Mesenchymal stem cell (in vitro differentiated cells and primary cell): ENCODE measurements at regions not wholly inside any gene's neighbourhood (a gene's known extent, or its start where the extent isn't known, plus 50 kb on each side); places are given as distances from the start of the nearest gene placed in this dataset.

Experiments used
- DNase-seq: peaks from one replicate; pipeline ENCODE4 v3.0.0-alpha.2; 2013
- H2AFZ ChIP-seq: one replicate; pipeline ENCODE4 v1.6.1; 2013; ENCODE audit warnings: low read depth, mild to moderate bottlenecking, control low read depth, inconsistent platforms, low read length, moderate library complexity
- H2AK5ac ChIP-seq: 2 replicates; pipeline ENCODE4 v1.6.1; 2013; ENCODE audit warnings: low read length, moderate library complexity, mild to moderate bottlenecking, inconsistent platforms; ENCODE audit not compliant: severe bottlenecking
- H2BK120ac ChIP-seq: one replicate; pipeline ENCODE4 v1.6.1; 2013; ENCODE audit warnings: low read depth, mild to moderate bottlenecking, inconsistent platforms, low read length, moderate library complexity
- H2BK12ac ChIP-seq, 2 experiments: one replicate each; pipeline ENCODE4 v1.6.1; 2013; ENCODE audit warnings: inconsistent platforms in 2 of 2, low read length in 2 of 2, mild to moderate bottlenecking in 2 of 2, moderate library complexity in 2 of 2, control low read depth in 1 of 2
- H2BK15ac ChIP-seq: one replicate; pipeline ENCODE4 v1.6.1; 2013; ENCODE audit warnings: mild to moderate bottlenecking, low read depth, inconsistent platforms; ENCODE audit not compliant: poor library complexity, severe bottlenecking
- H2BK5ac ChIP-seq: 2 replicates; pipeline ENCODE4 v1.6.1; 2013; ENCODE audit warnings: low read depth, mild to moderate bottlenecking, low read length, control low read depth, inconsistent platforms; ENCODE audit not compliant: poor library complexity, severe bottlenecking
- H3K14ac ChIP-seq, 2 experiments: one replicate each; pipeline ENCODE4 v1.6.1; 2013; ENCODE audit warnings: inconsistent platforms in 2 of 2, low read length in 2 of 2, control low read depth in 1 of 2, mild to moderate bottlenecking in 1 of 2, moderate library complexity in 1 of 2
- H3K18ac ChIP-seq, 2 experiments: one replicate each; pipeline ENCODE4 v1.6.1; 2013; ENCODE audit warnings: inconsistent platforms in 2 of 2, low read length in 2 of 2, control low read depth in 1 of 2, low read depth in 1 of 2, mild to moderate bottlenecking in 1 of 2
- H3K23ac ChIP-seq, 2 experiments: one replicate each; pipeline ENCODE4 v1.6.1; 2013; ENCODE audit warnings: inconsistent platforms in 2 of 2, low read length in 2 of 2, mild to moderate bottlenecking in 2 of 2, moderate library complexity in 2 of 2, control low read depth in 1 of 2
- H3K27ac ChIP-seq: 2 replicates; pipeline ENCODE4 v1.5.1; 2013; ENCODE audit warnings: mild to moderate bottlenecking, moderate library complexity, low read length, control low read depth, inconsistent platforms; ENCODE audit not compliant: poor library complexity, severe bottlenecking
- H3K27me3 ChIP-seq, 2 experiments: 2 replicates each; pipeline versions ENCODE4 v1.6.1 to v1.7.0; 2013; ENCODE audit warnings: low read length in 2 of 2, mild to moderate bottlenecking in 2 of 2, moderate library complexity in 2 of 2, control low read depth in 1 of 2, inconsistent platforms in 1 of 2; ENCODE audit not compliant: control insufficient read depth in 1 of 2, insufficient read depth in 1 of 2
- H3K36me3 ChIP-seq, 2 experiments: 2 replicates each; pipeline versions ENCODE4 v1.6.1 to v1.7.0; 2013; ENCODE audit warnings: low read length in 2 of 2, control low read depth in 1 of 2, inconsistent platforms in 1 of 2, low read depth in 1 of 2, mild to moderate bottlenecking in 1 of 2; ENCODE audit not compliant: insufficient read depth in 2 of 2, control insufficient read depth in 1 of 2
- H3K4ac ChIP-seq, 2 experiments: one replicate each; pipeline ENCODE4 v1.6.1; 2013; ENCODE audit warnings: inconsistent platforms in 2 of 2, low read length in 2 of 2, mild to moderate bottlenecking in 2 of 2, moderate library complexity in 2 of 2, control low read depth in 1 of 2, low read depth in 1 of 2
- H3K4me1 ChIP-seq: 2 replicates; pipeline ENCODE4 v1.6.1; 2013; ENCODE audit warnings: low read depth, low read length, control low read depth; ENCODE audit not compliant: control insufficient read depth, insufficient read depth
- H3K4me2 ChIP-seq: 2 replicates; pipeline ENCODE4 v1.6.1; 2013; ENCODE audit warnings: low read length, mild to moderate bottlenecking, inconsistent platforms; ENCODE audit not compliant: poor library complexity, severe bottlenecking
- H3K4me3 ChIP-seq, 2 experiments: 2 replicates each; pipeline versions ENCODE4 v1.5.1 to v1.7.0; 2013; ENCODE audit warnings: low read length in 2 of 2, mild to moderate bottlenecking in 2 of 2, control low read depth in 1 of 2, low read depth in 1 of 2; ENCODE audit not compliant: insufficient read depth in 1 of 2
- H3K79me1 ChIP-seq: replicated peaks from 2 replicates; pipeline ENCODE4 v1.6.1; 2013; ENCODE audit warnings: mild to moderate bottlenecking, control low read depth, low read length, inconsistent platforms; ENCODE audit not compliant: poor library complexity, severe bottlenecking
- H3K9ac ChIP-seq: 2 replicates; pipeline ENCODE4 v1.7.0; 2013; ENCODE audit warnings: mild to moderate bottlenecking, low read length, moderate library complexity
- H3K9me3 ChIP-seq: 2 replicates; pipeline ENCODE4 v1.7.0; 2013; ENCODE audit warnings: mild to moderate bottlenecking, low read length; ENCODE audit not compliant: control insufficient read depth
- H4K8ac ChIP-seq: one replicate; pipeline ENCODE4 v1.6.1; 2013; ENCODE audit warnings: inconsistent platforms, mild to moderate bottlenecking, low read length, moderate library complexity
- H4K91ac ChIP-seq: one replicate; pipeline ENCODE4 v1.6.1; 2013; ENCODE audit warnings: mild to moderate bottlenecking, low read length, inconsistent platforms
- WGBS: methylation state at CpG from one replicate; pipeline ENCODE4 v1.1.7; 2013; ENCODE audit warnings: mixed read lengths; 5-methylcytosine and 5-hydroxymethylcytosine counted together

- Histone ChIP-seq H3K4me1 (no peaks in the 10 kb centered on the region), H4K8ac (no peak overlapping the region), H3K36me3 (no peaks in the 10 kb centered on the region), H2AK5ac (no peak overlapping the region), H3K23ac (no peak overlapping the region), H2BK120ac (no peak overlapping the region), H4K91ac (no peak overlapping the region), H3K9ac (no peak overlapping the region), H2BK12ac (no peak overlapping the region), H2BK15ac (no peak overlapping the region), H3K4me3 (no peak overlapping the region), H3K4ac (no peak overlapping the region), H3K9me3 (peaks cover 5% of the 10 kb centered on the region), H3K4me2 (no peak overlapping the region), H3K18ac (no peak overlapping the region), H3K27me3 (no peaks in the 10 kb centered on the region), H3K27ac (no peak overlapping the region), H3K79me1 (no peaks in the 10 kb centered on the region), H2BK5ac (no peak overlapping the region), H2AFZ (no peak overlapping the region), H3K14ac (no peak overlapping the region)
- 79% methylated on average over 11 of the region's 11 CpGs for WGBS
- no peak for DNase-seq
Measured at GRCh38 chr6:9801249-9801754, 613.6 kb downstream of the TFAP2A start.

- Histone ChIP-seq H2AFZ (no peak overlapping the region), H2BK5ac (no peak overlapping the region), H4K8ac (no peak overlapping the region), H3K14ac (no peak overlapping the region), H3K79me1 (no peaks in the 10 kb centered on the region), H2BK120ac (no peak overlapping the region), H3K36me3 (no peaks in the 10 kb centered on the region), H3K18ac (no peak overlapping the region), H3K27ac (no peak overlapping the region), H3K9me3 (peaks cover 4% of the 10 kb centered on the region), H3K4ac (no peak overlapping the region), H2BK12ac (no peak overlapping the region), H3K4me2 (no peak overlapping the region), H3K27me3 (no peaks in the 10 kb centered on the region), H3K4me3 (no peak overlapping the region), H4K91ac (no peak overlapping the region), H2BK15ac (no peak overlapping the region), H3K4me1 (no peaks in the 10 kb centered on the region), H2AK5ac (no peak overlapping the region), H3K9ac (no peak overlapping the region), H3K23ac (no peak overlapping the region)
- no peak for DNase-seq
Measured at GRCh38 chr6:9799582-9799981, 615.3 kb downstream of the TFAP2A start.

- H3K4me2 ChIP-seq, result no peak overlapping the region
- H3K36me3 ChIP-seq, result no peaks in the 10 kb centered on the region
- H3K9ac ChIP-seq, result no peak overlapping the region
- H3K14ac ChIP-seq, result no peak overlapping the region
- H4K91ac ChIP-seq, result no peak overlapping the region
- no peak overlapping the region for H2BK15ac ChIP-seq
- H2AK5ac ChIP-seq, result no peak overlapping the region
- H3K18ac ChIP-seq, result no peak overlapping the region
- H2BK12ac ChIP-seq, result no peak overlapping the region
- no peaks in the 10 kb centered on the region for H3K79me1 ChIP-seq
- no peak for DNase-seq
- WGBS, result 62% methylated on average over 2 of the region's 2 CpGs
- no peak overlapping the region for H2BK120ac ChIP-seq
- H3K27me3 ChIP-seq, result no peaks in the 10 kb centered on the region
- H4K8ac ChIP-seq, result no peak overlapping the region
- H2AFZ ChIP-seq, result no peak overlapping the region
- H3K23ac ChIP-seq, result no peak overlapping the region
- H3K4me1 ChIP-seq, result no peaks in the 10 kb centered on the region
- no peak overlapping the region for H3K4ac ChIP-seq
- H3K4me3 ChIP-seq, result no peak overlapping the region
- H3K27ac ChIP-seq, result no peak overlapping the region
- H2BK5ac ChIP-seq, result no peak overlapping the region
- no peaks in the 10 kb centered on the region for H3K9me3 ChIP-seq
Measured at GRCh38 chr6:9796827-9797226, 618.0 kb downstream of the TFAP2A start.

- Histone ChIP-seq H3K18ac (no peak overlapping the region), H3K4me1 (no peaks in the 10 kb centered on the region), H3K36me3 (no peaks in the 10 kb centered on the region), H3K4me2 (no peak overlapping the region), H3K27me3 (no peaks in the 10 kb centered on the region), H2BK5ac (no peak overlapping the region), H3K4me3 (no peak overlapping the region), H4K91ac (no peak overlapping the region), H3K4ac (no peak overlapping the region), H4K8ac (no peak overlapping the region), H2BK120ac (no peak overlapping the region), H2BK12ac (no peak overlapping the region), H3K79me1 (no peaks in the 10 kb centered on the region), H2BK15ac (no peak overlapping the region), H3K9me3 (no peaks in the 10 kb centered on the region), H2AFZ (peak overlapping the region; percentile 51), H3K27ac (no peak overlapping the region), H3K9ac (no peak overlapping the region), H3K23ac (no peak overlapping the region), H3K14ac (no peak overlapping the region), H2AK5ac (no peak overlapping the region)
- no peak for DNase-seq
- 25% methylated on average over 4 of the region's 5 CpGs for WGBS
Measured at GRCh38 chr6:9795880-9796279, 619.0 kb downstream of the TFAP2A start.
